Vagina (tissue), 2 donors: ENCODE measurements at regions not wholly inside any gene's neighbourhood (a gene's known extent, or its start where the extent isn't known, plus 50 kb on each side); places are given as distances from the start of the nearest gene placed in this dataset.

Experiments
- CTCF ChIP-seq, 3 experiments: fragments of 450-650 bp in 2 of 3; fragments of 200-600 bp in 1 of 3; sonication (generic) in 1 of 3; IDR thresholded peaks; one replicate each; pipeline ENCODE4 v1.5.1; 2017 to 2019; ENCODE audit warnings: antibody characterized with exemption in 3 of 3, mild to moderate bottlenecking in 2 of 3, moderate library complexity in 2 of 3
- POLR2A ChIP-seq, 2 donors: fragments of 450-650 bp; IDR thresholded peaks; one replicate each; pipeline ENCODE4 v1.6.1; 2017; ENCODE audit warnings: antibody characterized with exemption in 2 of 2, mild to moderate bottlenecking in 2 of 2, moderate library complexity in 2 of 2
- POLR2AphosphoS5 ChIP-seq, 2 donors: sonication (generic); formaldehyde crosslinking; IDR thresholded peaks; one replicate each; pipeline ENCODE4 v1.9.0; 2017; ENCODE audit warnings: antibody characterized with exemption in 2 of 2, mild to moderate bottlenecking in 2 of 2, low read depth in 1 of 2; ENCODE audit not compliant: insufficient read depth in 1 of 2

GRCh38 chr11:130623670-130624668 is 175.5 kb downstream of the ADAMTS15 start:
- TF ChIP-seq POLR2AphosphoS5 (IDR thresholded peaks at IDR 0.05; ENCODE audit: insufficient read depth in 1 of 2, low read depth in 1 of 2) (no peak), CTCF (IDR thresholded peaks at IDR 0.05) (no peak), POLR2A (IDR thresholded peaks at IDR 0.05) (no peak)
